GM12878 (cell line): ENCODE measurements at regions not wholly inside any gene's neighbourhood (a gene's known extent, or its start where the extent isn't known, plus 50 kb on each side); places are given as distances from the start of the nearest gene placed in this dataset.

Experiments used
- ATAC-seq: fragments of 200-7000 bp; cut with Tn5 transposase; 3 replicates; pipeline ENCODE4 v1.9.1; 2020; ENCODE audit warnings: mild to moderate bottlenecking, moderate library complexity
- BruUV-seq: library from RNA; stranded (reverse); fragments of 400-500 nt; replicated peaks from 2 replicates; lab custom pipeline; 2021; lab: Mats Ljungman, UMichigan
- CTCF ChIA-PET: fragments of 300-600 bp; sonication (Branson Sonifier 250); formaldehyde crosslinking; extraction: SDS; loops from one replicate; lab custom pipeline; 2021; ENCODE audit warnings: inconsistent platforms; lab: Yijun Ruan, JAX
- POLR2A ChIA-PET: fragments of 350-600 bp; formaldehyde crosslinking; extraction: SDS; loops from one replicate; lab custom pipeline; 2021; ENCODE audit warnings: inconsistent platforms; lab: Charles Lee
- RAD21 ChIA-PET: fragments of 300-600 bp; sonication (Branson Sonifier 250); formaldehyde crosslinking; loops from one replicate; lab custom pipeline; 2023; ENCODE audit warnings: antibody characterized with exemption; ENCODE audit not compliant: unreplicated experiment; lab: Charles Lee
- SMC1A ChIA-PET: fragments of 300-600 bp; sonication (Branson Sonifier 250); formaldehyde crosslinking; loops from one replicate; lab custom pipeline; 2023; ENCODE audit not compliant: unreplicated experiment, uncharacterized antibody; lab: Charles Lee
- DNase-seq: peaks from one replicate; pipeline ENCODE4 v3.0.0-alpha.2; 2011; ENCODE audit warnings: low read depth, low spot score
- FAIRE-seq: peaks from 3 replicates; lab custom pipeline; 2011; peaks lifted over from hg19 to GRCh38; lab: Jason Lieb, UNC
- H2AFZ ChIP-seq: 2 replicates; pipeline ENCODE4 v1.6.0; 2011; ENCODE audit warnings: low read depth, low read length, control low read depth; ENCODE audit not compliant: control insufficient read depth
- H3K27ac ChIP-seq: 2 replicates; pipeline ENCODE4 v1.5.1; 2011; ENCODE audit warnings: control low read depth; ENCODE audit not compliant: control insufficient read depth, insufficient read depth
- H3K27me3 ChIP-seq, 2 experiments: replicated peaks in 1 of 2; 2 replicates each; pipeline versions ENCODE4 v1.6.0 to v1.6.1; 2011; ENCODE audit warnings: low read length in 1 of 2; ENCODE audit not compliant: control insufficient read depth in 2 of 2, insufficient read depth in 2 of 2
- H3K36me3 ChIP-seq, 2 experiments: 2 replicates each; pipeline ENCODE4 v1.5.1; 2011; ENCODE audit warnings: low read length in 1 of 2; ENCODE audit not compliant: control insufficient read depth in 2 of 2, insufficient read depth in 2 of 2
- H3K4me1 ChIP-seq: 2 replicates; pipeline ENCODE4 v1.6.1; 2011; ENCODE audit warnings: mild to moderate bottlenecking, low read length, moderate library complexity, mixed read lengths; ENCODE audit not compliant: control insufficient read depth, insufficient read depth
- H3K4me2 ChIP-seq: 2 replicates; pipeline ENCODE4 v1.6.0; 2011; ENCODE audit warnings: control low read depth; ENCODE audit not compliant: control insufficient read depth, insufficient read depth
- H3K4me3 ChIP-seq: fragments of 200-600 bp; sonication (generic); 2 replicates; pipeline ENCODE4 v1.5.1; 2016
- H3K79me2 ChIP-seq: 2 replicates; pipeline ENCODE4 v1.6.0; 2011; ENCODE audit warnings: low read length; ENCODE audit not compliant: control insufficient read depth, insufficient read depth
- H3K9ac ChIP-seq: 2 replicates; pipeline ENCODE4 v1.8.0; 2011; ENCODE audit warnings: low read length, control low read depth, mixed read lengths; ENCODE audit not compliant: control insufficient read depth, insufficient read depth
- H3K9me3 ChIP-seq: replicated peaks from 3 replicates; pipeline ENCODE4 v1.5.1; 2011; ENCODE audit warnings: mild to moderate bottlenecking, low read length; ENCODE audit not compliant: control insufficient read depth, insufficient read depth
- H4K20me1 ChIP-seq: 2 replicates; pipeline ENCODE4 v1.6.0; 2011; ENCODE audit not compliant: control insufficient read depth, insufficient read depth
- BMI1 ChIP-seq: fragments of 450-650 bp; IDR thresholded peaks from 2 replicates; pipeline ENCODE4 v1.6.1; 2016; ENCODE audit warnings: mild to moderate bottlenecking, moderate library complexity, borderline replicate concordance
- CEBPB ChIP-seq, 2 experiments: fragments of 150-350 bp in 1 of 2; IDR thresholded peaks; 2 replicates each; pipeline ENCODE4 v1.6.1; 2012 to 2014; ENCODE audit warnings: low read depth in 2 of 2, low read length in 2 of 2, borderline replicate concordance in 1 of 2, inconsistent platforms in 1 of 2
- GABPA ChIP-seq: IDR thresholded peaks from 2 replicates; pipeline ENCODE4 v1.6.1; 2014; ENCODE audit warnings: antibody characterized with exemption, low read depth, mild to moderate bottlenecking, inconsistent platforms
- KLF5 ChIP-seq: fragments of 450-650 bp; IDR thresholded peaks from 2 replicates; pipeline ENCODE4 v1.6.1; 2014; ENCODE audit warnings: mild to moderate bottlenecking; ENCODE audit not compliant: partially characterized antibody
- NFYB ChIP-seq: IDR thresholded peaks from 2 replicates; pipeline ENCODE4 v1.6.1; 2011; ENCODE audit warnings: low read depth, mild to moderate bottlenecking, low read length, improper control_type of control experiment, moderate library complexity; ENCODE audit not compliant: insufficient read depth
- SUZ12 ChIP-seq: fragments of 200-600 bp; sonication (generic); IDR thresholded peaks from one replicate; pipeline ENCODE4 v1.6.1; 2018; ENCODE audit warnings: antibody characterized with exemption, mild to moderate bottlenecking; ENCODE audit not compliant: unreplicated experiment
- TBL1XR1 ChIP-seq: IDR thresholded peaks from 2 replicates; pipeline ENCODE4 v1.6.1; 2012; ENCODE audit warnings: low read depth, low read length, improper control_type of control experiment
- WGBS: methylation state at CpG from one replicate; pipeline ENCODE4 v1.1.6; 2016; ENCODE audit warnings: low lambda C conversion rate; ENCODE audit not compliant: insufficient replicate concordance, insufficient coverage; ENCODE audit errors: missing lambda C conversion rate; 5-methylcytosine and 5-hydroxymethylcytosine counted together
- in situ Hi-C: fragments of 300-500 bp; cut with MboI; formaldehyde crosslinking; loops from 9 replicates; pipeline ENCODE4 v1.14.3; 2018; ENCODE audit warnings: mixed read lengths
- intact Hi-C: fragments of 100-400 bp; cut with micrococcal nuclease; formaldehyde crosslinking; loops from one replicate; pipeline ENCODE4 v1.14.2; 2022; ENCODE audit not compliant: unreplicated experiment
- TF ChIP-seq, protein P1 (sequence below): fragments of 450-650 bp; IDR thresholded peaks from 2 replicates; pipeline ENCODE4 v1.6.1; 2017; ENCODE audit warnings: low read depth, mild to moderate bottlenecking, moderate library complexity
- TF ChIP-seq, protein P2 (sequence below): fragments of 450-650 bp; formaldehyde crosslinking; IDR thresholded peaks from 2 replicates; pipeline ENCODE4 v1.4.0; 2020; ENCODE audit warnings: mild to moderate bottlenecking, moderate library complexity
- TF ChIP-seq, protein P3 (sequence below): fragments of 450-650 bp; IDR thresholded peaks from 2 replicates; pipeline ENCODE4 v1.6.1; 2017; ENCODE audit warnings: mild to moderate bottlenecking, moderate library complexity

GRCh38 chr4:124104628-124105027, 607.9 kb downstream of the ANKRD50 start:
- no peak for DNase-seq
- Histone ChIP-seq H3K4me3 (no peak overlapping the region), H3K4me2 (no peak overlapping the region), H2AFZ (no peak overlapping the region), H4K20me1 (no peaks in the 10 kb centered on the region), H3K9ac (no peak overlapping the region), H3K27me3 (no peaks in the 10 kb centered on the region), H3K36me3 (no peaks in the 10 kb centered on the region), H3K4me1 (no peaks in the 10 kb centered on the region), H3K27ac (no peak overlapping the region), H3K79me2 (no peaks in the 10 kb centered on the region), H3K9me3 (no peaks in the 10 kb centered on the region)
- POLR2A ChIA-PET: no interaction called here
- SMC1A ChIA-PET: interaction anchor here (1.0 kb wide), 1 partner anchor 45 kb away, joined by 3 read pairs; no protein-coding TSS in a partner anchor
- BruUV-seq: no TSS peak
- in situ Hi-C loops (loop anchor here (10.0 to 25.0 kb wide), 2 partner anchors 330 to 992 kb away; no protein-coding TSS in a partner anchor), intact Hi-C loops (no loop called here)
- 0% methylated on average over 3 of the region's 3 CpGs for WGBS
- no peak for FAIRE-seq
- no peak for ATAC-seq
- no peak for TF ChIP-seq SUZ12
- no peak for TF ChIP-seq GABPA
- TF ChIP-seq, protein P1, sequence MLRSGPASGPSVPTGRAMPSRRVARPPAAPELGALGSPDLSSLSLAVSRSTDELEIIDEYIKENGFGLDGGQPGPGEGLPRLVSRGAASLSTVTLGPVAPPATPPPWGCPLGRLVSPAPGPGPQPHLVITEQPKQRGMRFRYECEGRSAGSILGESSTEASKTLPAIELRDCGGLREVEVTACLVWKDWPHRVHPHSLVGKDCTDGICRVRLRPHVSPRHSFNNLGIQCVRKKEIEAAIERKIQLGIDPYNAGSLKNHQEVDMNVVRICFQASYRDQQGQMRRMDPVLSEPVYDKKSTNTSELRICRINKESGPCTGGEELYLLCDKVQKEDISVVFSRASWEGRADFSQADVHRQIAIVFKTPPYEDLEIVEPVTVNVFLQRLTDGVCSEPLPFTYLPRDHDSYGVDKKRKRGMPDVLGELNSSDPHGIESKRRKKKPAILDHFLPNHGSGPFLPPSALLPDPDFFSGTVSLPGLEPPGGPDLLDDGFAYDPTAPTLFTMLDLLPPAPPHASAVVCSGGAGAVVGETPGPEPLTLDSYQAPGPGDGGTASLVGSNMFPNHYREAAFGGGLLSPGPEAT: no peak
- TF ChIP-seq KLF5: no peak
- TF ChIP-seq TBL1XR1: no peak
- no peak for TF ChIP-seq CEBPB (IDR thresholded peaks at IDR 0.05; ENCODE audit: borderline replicate concordance in 1 of 2, low read depth in 2 of 2, low read length in 2 of 2)
- TF ChIP-seq, protein P2, sequence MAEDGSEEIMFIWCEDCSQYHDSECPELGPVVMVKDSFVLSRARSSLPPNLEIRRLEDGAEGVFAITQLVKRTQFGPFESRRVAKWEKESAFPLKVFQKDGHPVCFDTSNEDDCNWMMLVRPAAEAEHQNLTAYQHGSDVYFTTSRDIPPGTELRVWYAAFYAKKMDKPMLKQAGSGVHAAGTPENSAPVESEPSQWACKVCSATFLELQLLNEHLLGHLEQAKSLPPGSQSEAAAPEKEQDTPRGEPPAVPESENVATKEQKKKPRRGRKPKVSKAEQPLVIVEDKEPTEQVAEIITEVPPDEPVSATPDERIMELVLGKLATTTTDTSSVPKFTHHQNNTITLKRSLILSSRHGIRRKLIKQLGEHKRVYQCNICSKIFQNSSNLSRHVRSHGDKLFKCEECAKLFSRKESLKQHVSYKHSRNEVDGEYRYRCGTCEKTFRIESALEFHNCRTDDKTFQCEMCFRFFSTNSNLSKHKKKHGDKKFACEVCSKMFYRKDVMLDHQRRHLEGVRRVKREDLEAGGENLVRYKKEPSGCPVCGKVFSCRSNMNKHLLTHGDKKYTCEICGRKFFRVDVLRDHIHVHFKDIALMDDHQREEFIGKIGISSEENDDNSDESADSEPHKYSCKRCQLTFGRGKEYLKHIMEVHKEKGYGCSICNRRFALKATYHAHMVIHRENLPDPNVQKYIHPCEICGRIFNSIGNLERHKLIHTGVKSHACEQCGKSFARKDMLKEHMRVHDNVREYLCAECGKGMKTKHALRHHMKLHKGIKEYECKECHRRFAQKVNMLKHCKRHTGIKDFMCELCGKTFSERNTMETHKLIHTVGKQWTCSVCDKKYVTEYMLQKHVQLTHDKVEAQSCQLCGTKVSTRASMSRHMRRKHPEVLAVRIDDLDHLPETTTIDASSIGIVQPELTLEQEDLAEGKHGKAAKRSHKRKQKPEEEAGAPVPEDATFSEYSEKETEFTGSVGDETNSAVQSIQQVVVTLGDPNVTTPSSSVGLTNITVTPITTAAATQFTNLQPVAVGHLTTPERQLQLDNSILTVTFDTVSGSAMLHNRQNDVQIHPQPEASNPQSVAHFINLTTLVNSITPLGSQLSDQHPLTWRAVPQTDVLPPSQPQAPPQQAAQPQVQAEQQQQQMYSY: no peak
- TF ChIP-seq, protein P3, sequence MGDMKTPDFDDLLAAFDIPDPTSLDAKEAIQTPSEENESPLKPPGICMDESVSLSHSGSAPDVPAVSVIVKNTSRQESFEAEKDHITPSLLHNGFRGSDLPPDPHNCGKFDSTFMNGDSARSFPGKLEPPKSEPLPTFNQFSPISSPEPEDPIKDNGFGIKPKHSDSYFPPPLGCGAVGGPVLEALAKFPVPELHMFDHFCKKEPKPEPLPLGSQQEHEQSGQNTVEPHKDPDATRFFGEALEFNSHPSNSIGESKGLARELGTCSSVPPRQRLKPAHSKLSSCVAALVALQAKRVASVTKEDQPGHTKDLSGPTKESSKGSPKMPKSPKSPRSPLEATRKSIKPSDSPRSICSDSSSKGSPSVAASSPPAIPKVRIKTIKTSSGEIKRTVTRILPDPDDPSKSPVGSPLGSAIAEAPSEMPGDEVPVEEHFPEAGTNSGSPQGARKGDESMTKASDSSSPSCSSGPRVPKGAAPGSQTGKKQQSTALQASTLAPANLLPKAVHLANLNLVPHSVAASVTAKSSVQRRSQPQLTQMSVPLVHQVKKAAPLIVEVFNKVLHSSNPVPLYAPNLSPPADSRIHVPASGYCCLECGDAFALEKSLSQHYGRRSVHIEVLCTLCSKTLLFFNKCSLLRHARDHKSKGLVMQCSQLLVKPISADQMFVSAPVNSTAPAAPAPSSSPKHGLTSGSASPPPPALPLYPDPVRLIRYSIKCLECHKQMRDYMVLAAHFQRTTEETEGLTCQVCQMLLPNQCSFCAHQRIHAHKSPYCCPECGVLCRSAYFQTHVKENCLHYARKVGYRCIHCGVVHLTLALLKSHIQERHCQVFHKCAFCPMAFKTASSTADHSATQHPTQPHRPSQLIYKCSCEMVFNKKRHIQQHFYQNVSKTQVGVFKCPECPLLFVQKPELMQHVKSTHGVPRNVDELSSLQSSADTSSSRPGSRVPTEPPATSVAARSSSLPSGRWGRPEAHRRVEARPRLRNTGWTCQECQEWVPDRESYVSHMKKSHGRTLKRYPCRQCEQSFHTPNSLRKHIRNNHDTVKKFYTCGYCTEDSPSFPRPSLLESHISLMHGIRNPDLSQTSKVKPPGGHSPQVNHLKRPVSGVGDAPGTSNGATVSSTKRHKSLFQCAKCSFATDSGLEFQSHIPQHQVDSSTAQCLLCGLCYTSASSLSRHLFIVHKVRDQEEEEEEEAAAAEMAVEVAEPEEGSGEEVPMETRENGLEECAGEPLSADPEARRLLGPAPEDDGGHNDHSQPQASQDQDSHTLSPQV: no peak
- no peak for TF ChIP-seq BMI1
- TF ChIP-seq NFYB: no peak
- CTCF ChIA-PET: no interaction called here
- RAD21 ChIA-PET: no interaction called here
